ENCODE measurements at regions not wholly inside any gene's neighbourhood (a gene's known extent, or its start where the extent isn't known, plus 50 kb on each side); places are given as distances from the start of the nearest gene placed in this dataset.

- Histone ChIP-seq H3K27me3 (ENCODE audit: insufficient read depth, poor library complexity, severe bottlenecking) (no peaks in the 10 kb centered on the region), H3K27ac (replicated peaks) (no peak overlapping the region), H3K4me3 (replicated peaks; ENCODE audit: insufficient read depth, low read length) (no peak overlapping the region)
- DNase-seq (ENCODE audit: low read depth in 1 of 2, low spot score in 1 of 2), result no peak
- TF ChIP-seq REST (IDR thresholded peaks at IDR 0.05; ENCODE audit: insufficient replicate concordance, low read depth) (no peak), SPI1 (IDR thresholded peaks at IDR 0.05; ENCODE audit: borderline replicate concordance, low read depth) (no peak), GABPA (IDR thresholded peaks at IDR 0.05; ENCODE audit: low read depth) (no peak), POLR2AphosphoS5 (IDR thresholded peaks at IDR 0.05; ENCODE audit: low read depth) (no peak), CTCF (IDR thresholded peaks at IDR 0.05; ENCODE audit: insufficient read depth, low read length) (no peak)
Observed at GRCh38 chr16:48029768-48030167, 126.0 kb downstream of the ABCC12 start.

GRCh38 chr16:48025359-48025758, 130.4 kb downstream of the ABCC12 start:
- H3K27ac ChIP-seq (replicated peaks), result no peak overlapping the region
- TF ChIP-seq SPI1 (IDR thresholded peaks at IDR 0.05; ENCODE audit: borderline replicate concordance, low read depth), result no peak
- TF ChIP-seq POLR2AphosphoS5 (IDR thresholded peaks at IDR 0.05; ENCODE audit: low read depth), result no peak
- no peak for TF ChIP-seq GABPA (IDR thresholded peaks at IDR 0.05; ENCODE audit: low read depth)
- no peak for TF ChIP-seq CTCF (IDR thresholded peaks at IDR 0.05; ENCODE audit: insufficient read depth, low read length)
- TF ChIP-seq REST (IDR thresholded peaks at IDR 0.05; ENCODE audit: insufficient replicate concordance, low read depth), result no peak
- DNase-seq (ENCODE audit: low read depth in 1 of 2, low spot score in 1 of 2), result no peak

GRCh38 chr16:48024042-48024441, 131.8 kb downstream of the ABCC12 start:
- no peak overlapping the region for H3K27ac ChIP-seq (replicated peaks)
- TF ChIP-seq SPI1 (IDR thresholded peaks at IDR 0.05; ENCODE audit: borderline replicate concordance, low read depth) (no peak), GABPA (IDR thresholded peaks at IDR 0.05; ENCODE audit: low read depth) (no peak), CTCF (IDR thresholded peaks at IDR 0.05; ENCODE audit: insufficient read depth, low read length) (no peak), POLR2AphosphoS5 (IDR thresholded peaks at IDR 0.05; ENCODE audit: low read depth) (no peak), REST (IDR thresholded peaks at IDR 0.05; ENCODE audit: insufficient replicate concordance, low read depth) (no peak)

More at GRCh38 chr16:48025359-48025758, 130.4 kb downstream of the ABCC12 start:
- H3K27me3 ChIP-seq (ENCODE audit: insufficient read depth, poor library complexity, severe bottlenecking), result no peaks in the 10 kb centered on the region
- no peak overlapping the region for H3K4me3 ChIP-seq (replicated peaks; ENCODE audit: insufficient read depth, low read length)

More at GRCh38 chr16:48024042-48024441, 131.8 kb downstream of the ABCC12 start:
- DNase-seq (ENCODE audit: low read depth in 1 of 2, low spot score in 1 of 2), result no peak
- Histone ChIP-seq H3K27me3 (ENCODE audit: insufficient read depth, poor library complexity, severe bottlenecking) (no peaks in the 10 kb centered on the region), H3K4me3 (replicated peaks; ENCODE audit: insufficient read depth, low read length) (no peak overlapping the region)
